SK-N-SH treated with all-trans-retinoic acid at 6 μM for 48 hours (cell line): ENCODE measurements at regions not wholly inside any gene's neighbourhood (a gene's known extent, or its start where the extent isn't known, plus 50 kb on each side); places are given as distances from the start of the nearest gene placed in this dataset.

Experiments
- ATAC-seq: fragments of 200-7000 bp; cut with Tn5 transposase; 3 replicates; pipeline ENCODE4 v1.9.1; 2020; ENCODE audit warnings: mild to moderate bottlenecking, moderate library complexity
- ARNTL ChIP-seq: fragments of 450-650 bp; formaldehyde crosslinking; IDR thresholded peaks from 2 replicates; pipeline ENCODE4 v1.5.0; 2020; ENCODE audit warnings: low read depth, mild to moderate bottlenecking, moderate library complexity, borderline replicate concordance
- BACH2 ChIP-seq: fragments of 250-450 bp; sonication (Bioruptor Pico); IDR thresholded peaks from 2 replicates; pipeline ENCODE4 v1.9.0; 2021; ENCODE audit warnings: mild to moderate bottlenecking, borderline replicate concordance
- CSDC2 ChIP-seq: fragments of 250-450 bp; sonication (Bioruptor Pico); IDR thresholded peaks from 2 replicates; pipeline ENCODE4 v1.5.0; 2020; ENCODE audit warnings: mild to moderate bottlenecking, moderate library complexity
- ESRRG ChIP-seq: fragments of 250-450 bp; sonication (Bioruptor Pico); IDR thresholded peaks from 2 replicates; pipeline ENCODE4 v1.6.1; 2021; ENCODE audit warnings: mild to moderate bottlenecking
- GLIS3 ChIP-seq: fragments of 250-450 bp; sonication (Bioruptor Pico); IDR thresholded peaks from 2 replicates; pipeline ENCODE4 v1.5.0; 2020; ENCODE audit warnings: mild to moderate bottlenecking, moderate library complexity
- OSR1 ChIP-seq: fragments of 250-450 bp; sonication (Bioruptor Pico); IDR thresholded peaks from 2 replicates; pipeline ENCODE4 v1.8.0; 2022; ENCODE audit warnings: moderate library complexity, mild to moderate bottlenecking, inconsistent platforms
- RARB ChIP-seq: fragments of 250-450 bp; sonication (Bioruptor Pico); IDR thresholded peaks from 2 replicates; pipeline ENCODE4 v1.8.0; 2021; ENCODE audit warnings: mild to moderate bottlenecking, moderate library complexity
- SNAI2 ChIP-seq: fragments of 250-450 bp; sonication (Bioruptor Pico); IDR thresholded peaks from 2 replicates; pipeline ENCODE4 v1.5.0; 2020; ENCODE audit warnings: mild to moderate bottlenecking, moderate library complexity
- TCF4 ChIP-seq: fragments of 250-450 bp; sonication (Bioruptor Pico); IDR thresholded peaks from 2 replicates; pipeline ENCODE4 v1.8.0; 2021; ENCODE audit warnings: mild to moderate bottlenecking, moderate library complexity, borderline replicate concordance
- TOX ChIP-seq: fragments of 250-450 bp; sonication (Bioruptor Pico); IDR thresholded peaks from 2 replicates; pipeline ENCODE4 v1.8.0; 2021; ENCODE audit warnings: mild to moderate bottlenecking, moderate library complexity, borderline replicate concordance
- ZC3H10 ChIP-seq: fragments of 250-450 bp; sonication (Bioruptor Pico); IDR thresholded peaks from 2 replicates; pipeline ENCODE4 v1.5.1; 2021; ENCODE audit warnings: mild to moderate bottlenecking, moderate library complexity
- ZFP3 ChIP-seq: fragments of 250-450 bp; sonication (Bioruptor Pico); IDR thresholded peaks from 2 replicates; pipeline ENCODE4 v1.5.0; 2020; ENCODE audit warnings: mild to moderate bottlenecking, moderate library complexity
- ZFP30 ChIP-seq: fragments of 450-650 bp; formaldehyde crosslinking; IDR thresholded peaks from 2 replicates; pipeline ENCODE4 v1.5.0; 2022; ENCODE audit warnings: mild to moderate bottlenecking, moderate library complexity
- ZNF565 ChIP-seq: fragments of 450-650 bp; formaldehyde crosslinking; conservative IDR thresholded peaks from 2 replicates; pipeline ENCODE4 v1.5.0; 2020; ENCODE audit warnings: low read depth, mild to moderate bottlenecking, moderate library complexity
- ZNF70 ChIP-seq: fragments of 450-650 bp; formaldehyde crosslinking; IDR thresholded peaks from 2 replicates; pipeline ENCODE4 v1.5.0; 2020; ENCODE audit warnings: mild to moderate bottlenecking, moderate library complexity
- ZNF8 ChIP-seq: fragments of 450-650 bp; formaldehyde crosslinking; IDR thresholded peaks from 2 replicates; pipeline ENCODE4 v1.5.0; 2020; ENCODE audit warnings: mild to moderate bottlenecking, moderate library complexity
- TF ChIP-seq, protein P1 (sequence below): fragments of 250-450 bp; sonication (Bioruptor Pico); IDR thresholded peaks from 2 replicates; pipeline ENCODE4 v1.8.0; 2020; ENCODE audit warnings: mild to moderate bottlenecking, moderate library complexity, borderline replicate concordance
- TF ChIP-seq, protein P2 (sequence below): fragments of 250-450 bp; sonication (Bioruptor Pico); IDR thresholded peaks from 2 replicates; pipeline ENCODE4 v1.5.1; 2020; ENCODE audit warnings: low read depth, mild to moderate bottlenecking, moderate library complexity
- TF ChIP-seq, protein P3 (sequence below): fragments of 250-450 bp; sonication (Bioruptor Pico); IDR thresholded peaks from 2 replicates; pipeline ENCODE4 v1.5.1; 2021; ENCODE audit warnings: mild to moderate bottlenecking, moderate library complexity
- TF ChIP-seq, protein P4 (sequence below): fragments of 250-450 bp; sonication (Bioruptor Pico); IDR thresholded peaks from 2 replicates; pipeline ENCODE4 v1.8.0; 2021; ENCODE audit warnings: low read depth, mild to moderate bottlenecking, moderate library complexity, borderline replicate concordance
- TF ChIP-seq, protein P5 (sequence below): fragments of 250-450 bp; sonication (Bioruptor Pico); IDR thresholded peaks from 2 replicates; pipeline ENCODE4 v1.5.0; 2020; ENCODE audit warnings: mild to moderate bottlenecking, moderate library complexity

DNA sequence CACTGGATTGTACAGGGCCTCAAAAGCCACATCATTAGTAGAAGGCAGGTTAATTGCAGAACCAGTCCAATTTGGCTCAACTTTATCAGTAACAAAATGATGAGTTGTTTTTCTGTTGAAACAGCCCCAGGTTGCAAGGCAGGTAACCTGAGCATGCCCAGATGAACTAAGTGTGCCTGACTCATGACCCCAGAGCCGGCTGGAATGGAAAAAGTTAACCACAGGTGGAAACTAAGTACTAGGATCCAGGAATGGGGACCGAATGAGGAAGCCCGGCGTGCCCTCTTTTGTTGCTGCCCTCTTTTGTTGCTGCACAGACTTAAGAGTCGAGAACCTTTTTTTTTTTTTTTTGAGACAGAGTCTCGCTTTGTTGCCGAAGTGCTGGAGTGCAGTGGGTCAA lies 79.5 kb upstream of the YWHAQ start:
- TF ChIP-seq, protein P1, sequence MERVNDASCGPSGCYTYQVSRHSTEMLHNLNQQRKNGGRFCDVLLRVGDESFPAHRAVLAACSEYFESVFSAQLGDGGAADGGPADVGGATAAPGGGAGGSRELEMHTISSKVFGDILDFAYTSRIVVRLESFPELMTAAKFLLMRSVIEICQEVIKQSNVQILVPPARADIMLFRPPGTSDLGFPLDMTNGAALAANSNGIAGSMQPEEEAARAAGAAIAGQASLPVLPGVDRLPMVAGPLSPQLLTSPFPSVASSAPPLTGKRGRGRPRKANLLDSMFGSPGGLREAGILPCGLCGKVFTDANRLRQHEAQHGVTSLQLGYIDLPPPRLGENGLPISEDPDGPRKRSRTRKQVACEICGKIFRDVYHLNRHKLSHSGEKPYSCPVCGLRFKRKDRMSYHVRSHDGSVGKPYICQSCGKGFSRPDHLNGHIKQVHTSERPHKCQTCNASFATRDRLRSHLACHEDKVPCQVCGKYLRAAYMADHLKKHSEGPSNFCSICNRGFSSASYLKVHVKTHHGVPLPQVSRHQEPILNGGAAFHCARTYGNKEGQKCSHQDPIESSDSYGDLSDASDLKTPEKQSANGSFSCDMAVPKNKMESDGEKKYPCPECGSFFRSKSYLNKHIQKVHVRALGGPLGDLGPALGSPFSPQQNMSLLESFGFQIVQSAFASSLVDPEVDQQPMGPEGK, result no peak
- TF ChIP-seq CSDC2 (no peak), OSR1 (CRISPR knock-in tag) (no peak), ZC3H10 (CRISPR knock-in tag) (no peak), ESRRG (no peak)
- TF ChIP-seq, protein P2, sequence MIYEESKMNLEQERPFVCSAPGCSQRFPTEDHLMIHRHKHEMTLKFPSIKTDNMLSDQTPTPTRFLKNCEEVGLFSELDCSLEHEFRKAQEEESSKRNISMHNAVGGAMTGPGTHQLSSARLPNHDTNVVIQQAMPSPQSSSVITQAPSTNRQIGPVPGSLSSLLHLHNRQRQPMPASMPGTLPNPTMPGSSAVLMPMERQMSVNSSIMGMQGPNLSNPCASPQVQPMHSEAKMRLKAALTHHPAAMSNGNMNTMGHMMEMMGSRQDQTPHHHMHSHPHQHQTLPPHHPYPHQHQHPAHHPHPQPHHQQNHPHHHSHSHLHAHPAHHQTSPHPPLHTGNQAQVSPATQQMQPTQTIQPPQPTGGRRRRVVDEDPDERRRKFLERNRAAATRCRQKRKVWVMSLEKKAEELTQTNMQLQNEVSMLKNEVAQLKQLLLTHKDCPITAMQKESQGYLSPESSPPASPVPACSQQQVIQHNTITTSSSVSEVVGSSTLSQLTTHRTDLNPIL (CRISPR knock-in tag), result no peak
- no peak for ATAC-seq

DNA sequence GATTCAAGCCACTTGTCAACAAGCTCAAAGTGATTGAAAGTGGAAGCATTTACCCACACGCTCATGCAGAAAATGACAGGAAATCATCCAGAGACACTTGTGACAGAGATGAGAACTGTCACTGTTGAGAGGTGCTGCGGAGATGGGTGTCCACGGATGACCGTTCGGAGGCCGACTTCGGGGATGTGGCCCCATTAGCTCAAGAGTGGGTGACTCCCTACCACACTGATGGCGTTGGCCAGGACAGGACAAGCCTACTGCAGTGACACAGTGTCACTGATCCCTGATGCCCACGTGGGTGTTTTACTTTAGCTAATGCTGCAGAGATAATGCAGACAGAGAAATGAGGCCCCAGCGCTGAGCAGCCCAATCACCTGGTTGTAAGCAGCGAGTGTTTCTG lies 81.5 kb upstream of the YWHAQ start:
- no peak for ATAC-seq
- TF ChIP-seq ZNF565 (CRISPR knock-in tag) (no peak), ZNF8 (CRISPR knock-in tag) (no peak), ZFP30 (CRISPR knock-in tag) (no peak), ZNF70 (CRISPR knock-in tag) (no peak), RARB (CRISPR knock-in tag) (no peak)

DNA sequence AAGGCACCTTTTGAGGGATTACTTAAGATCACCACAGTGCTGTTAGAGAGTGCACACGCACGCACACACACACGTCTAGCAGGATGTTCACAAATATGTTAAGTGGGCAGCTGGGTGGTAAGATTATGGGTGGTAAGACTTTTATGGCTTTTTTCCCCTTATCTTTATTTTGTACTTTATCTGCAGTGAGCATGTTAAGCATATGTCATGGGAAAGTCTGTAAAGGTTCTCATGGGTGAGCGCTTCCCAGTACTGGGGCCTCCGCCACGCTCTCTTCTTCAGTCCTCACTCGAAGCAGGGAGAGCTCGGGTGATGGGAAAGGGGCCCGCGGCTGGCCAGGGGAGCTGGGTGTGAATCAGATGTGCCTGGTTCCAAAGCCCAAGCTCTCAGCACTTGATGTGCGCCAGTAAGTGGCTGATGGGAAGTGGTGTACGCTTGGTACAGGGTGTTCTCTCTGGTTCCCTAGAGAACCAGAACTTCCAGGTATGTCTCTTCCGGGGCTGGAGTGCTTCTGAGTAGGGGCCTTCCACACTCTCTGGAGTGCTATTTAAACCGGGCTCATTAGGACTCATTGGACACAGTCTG lies 83.9 kb upstream of the YWHAQ start:
- TF ChIP-seq, protein P3, sequence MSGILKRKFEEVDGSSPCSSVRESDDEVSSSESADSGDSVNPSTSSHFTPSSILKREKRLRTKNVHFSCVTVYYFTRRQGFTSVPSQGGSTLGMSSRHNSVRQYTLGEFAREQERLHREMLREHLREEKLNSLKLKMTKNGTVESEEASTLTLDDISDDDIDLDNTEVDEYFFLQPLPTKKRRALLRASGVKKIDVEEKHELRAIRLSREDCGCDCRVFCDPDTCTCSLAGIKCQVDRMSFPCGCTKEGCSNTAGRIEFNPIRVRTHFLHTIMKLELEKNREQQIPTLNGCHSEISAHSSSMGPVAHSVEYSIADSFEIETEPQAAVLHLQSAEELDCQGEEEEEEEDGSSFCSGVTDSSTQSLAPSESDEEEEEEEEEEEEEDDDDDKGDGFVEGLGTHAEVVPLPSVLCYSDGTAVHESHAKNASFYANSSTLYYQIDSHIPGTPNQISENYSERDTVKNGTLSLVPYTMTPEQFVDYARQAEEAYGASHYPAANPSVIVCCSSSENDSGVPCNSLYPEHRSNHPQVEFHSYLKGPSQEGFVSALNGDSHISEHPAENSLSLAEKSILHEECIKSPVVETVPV (CRISPR knock-in tag), result no peak
- TF ChIP-seq ZFP3 (CRISPR knock-in tag) (no peak), ZNF70 (CRISPR knock-in tag) (no peak), CSDC2 (no peak), ESRRG (no peak)
- TF ChIP-seq, protein P4, sequence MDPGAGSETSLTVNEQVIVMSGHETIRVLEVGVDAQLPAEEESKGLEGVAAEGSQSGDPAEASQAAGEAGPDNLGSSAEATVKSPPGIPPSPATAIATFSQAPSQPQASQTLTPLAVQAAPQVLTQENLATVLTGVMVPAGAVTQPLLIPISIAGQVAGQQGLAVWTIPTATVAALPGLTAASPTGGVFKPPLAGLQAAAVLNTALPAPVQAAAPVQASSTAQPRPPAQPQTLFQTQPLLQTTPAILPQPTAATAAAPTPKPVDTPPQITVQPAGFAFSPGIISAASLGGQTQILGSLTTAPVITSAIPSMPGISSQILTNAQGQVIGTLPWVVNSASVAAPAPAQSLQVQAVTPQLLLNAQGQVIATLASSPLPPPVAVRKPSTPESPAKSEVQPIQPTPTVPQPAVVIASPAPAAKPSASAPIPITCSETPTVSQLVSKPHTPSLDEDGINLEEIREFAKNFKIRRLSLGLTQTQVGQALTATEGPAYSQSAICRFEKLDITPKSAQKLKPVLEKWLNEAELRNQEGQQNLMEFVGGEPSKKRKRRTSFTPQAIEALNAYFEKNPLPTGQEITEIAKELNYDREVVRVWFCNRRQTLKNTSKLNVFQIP (CRISPR knock-in tag), result no peak
- TF ChIP-seq, protein P5, sequence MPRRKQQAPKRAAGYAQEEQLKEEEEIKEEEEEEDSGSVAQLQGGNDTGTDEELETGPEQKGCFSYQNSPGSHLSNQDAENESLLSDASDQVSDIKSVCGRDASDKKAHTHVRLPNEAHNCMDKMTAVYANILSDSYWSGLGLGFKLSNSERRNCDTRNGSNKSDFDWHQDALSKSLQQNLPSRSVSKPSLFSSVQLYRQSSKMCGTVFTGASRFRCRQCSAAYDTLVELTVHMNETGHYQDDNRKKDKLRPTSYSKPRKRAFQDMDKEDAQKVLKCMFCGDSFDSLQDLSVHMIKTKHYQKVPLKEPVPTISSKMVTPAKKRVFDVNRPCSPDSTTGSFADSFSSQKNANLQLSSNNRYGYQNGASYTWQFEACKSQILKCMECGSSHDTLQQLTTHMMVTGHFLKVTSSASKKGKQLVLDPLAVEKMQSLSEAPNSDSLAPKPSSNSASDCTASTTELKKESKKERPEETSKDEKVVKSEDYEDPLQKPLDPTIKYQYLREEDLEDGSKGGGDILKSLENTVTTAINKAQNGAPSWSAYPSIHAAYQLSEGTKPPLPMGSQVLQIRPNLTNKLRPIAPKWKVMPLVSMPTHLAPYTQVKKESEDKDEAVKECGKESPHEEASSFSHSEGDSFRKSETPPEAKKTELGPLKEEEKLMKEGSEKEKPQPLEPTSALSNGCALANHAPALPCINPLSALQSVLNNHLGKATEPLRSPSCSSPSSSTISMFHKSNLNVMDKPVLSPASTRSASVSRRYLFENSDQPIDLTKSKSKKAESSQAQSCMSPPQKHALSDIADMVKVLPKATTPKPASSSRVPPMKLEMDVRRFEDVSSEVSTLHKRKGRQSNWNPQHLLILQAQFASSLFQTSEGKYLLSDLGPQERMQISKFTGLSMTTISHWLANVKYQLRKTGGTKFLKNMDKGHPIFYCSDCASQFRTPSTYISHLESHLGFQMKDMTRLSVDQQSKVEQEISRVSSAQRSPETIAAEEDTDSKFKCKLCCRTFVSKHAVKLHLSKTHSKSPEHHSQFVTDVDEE, result no peak
- TF ChIP-seq, all 23 proteins: peak for 0
- no peak for ATAC-seq

DNA sequence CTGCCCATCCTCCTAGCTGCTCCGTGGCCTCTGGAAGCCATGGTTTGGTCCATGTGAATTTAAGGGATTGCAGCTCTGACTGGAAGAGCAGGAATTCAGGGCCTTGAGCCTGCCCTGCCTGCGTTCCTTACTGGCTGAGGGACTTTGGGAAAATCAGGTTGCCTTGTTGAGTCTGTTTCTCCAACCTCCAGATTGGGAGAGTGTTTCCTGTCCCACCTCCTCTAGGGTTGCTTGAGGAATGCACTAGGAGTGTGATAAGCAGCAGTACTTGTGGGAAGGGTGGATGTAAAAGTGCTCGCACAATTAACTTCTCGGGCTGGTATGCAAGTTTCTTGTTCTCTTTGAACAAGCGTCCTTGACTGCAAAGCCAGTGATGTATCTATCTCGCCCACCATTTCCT lies 84.4 kb upstream of the YWHAQ start:
- ATAC-seq, result no peak
- no peak for TF ChIP-seq ZNF565 (CRISPR knock-in tag)
- no peak for TF ChIP-seq ZNF8 (CRISPR knock-in tag)
- no peak for TF ChIP-seq SNAI2
- TF ChIP-seq TCF4 (CRISPR knock-in tag), result no peak
- TF ChIP-seq ZFP3 (CRISPR knock-in tag), result no peak
- TF ChIP-seq GLIS3 (CRISPR knock-in tag), result no peak
- TF ChIP-seq OSR1 (CRISPR knock-in tag), result no peak
- TF ChIP-seq BACH2, result no peak
- TF ChIP-seq, protein P4 (CRISPR knock-in tag), result no peak
- no peak for TF ChIP-seq ARNTL
- TF ChIP-seq TOX (CRISPR knock-in tag), result no peak
- TF ChIP-seq, protein P3 (CRISPR knock-in tag), result no peak
- TF ChIP-seq, protein P1, result no peak
